ENCODE measurements at regions not wholly inside any gene's neighbourhood (a gene's known extent, or its start where the extent isn't known, plus 50 kb on each side); places are given as distances from the start of the nearest gene placed in this dataset.

DNA sequence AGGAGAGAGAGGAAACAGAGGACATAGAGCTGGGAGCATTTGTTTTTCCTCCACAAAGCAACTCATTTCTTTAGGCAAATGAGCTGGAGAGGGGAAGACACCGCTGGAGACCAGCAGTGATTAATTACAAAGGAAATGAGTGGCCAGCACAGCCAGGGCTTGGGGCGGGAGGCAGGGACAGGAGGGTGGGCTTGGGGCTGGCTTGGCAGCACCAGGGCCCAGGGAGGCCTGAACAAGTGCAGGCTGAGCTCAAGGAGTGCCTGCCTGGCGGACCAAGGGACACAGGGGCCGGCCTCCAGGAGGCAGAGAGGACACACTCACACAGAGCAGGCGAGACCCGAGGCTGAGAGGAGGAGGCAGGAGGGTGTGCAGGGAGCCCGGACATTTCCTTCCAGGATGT, 149.0 kb upstream of the UNC5B start:
- in situ Hi-C loops (cut with MboI): no loop called here

DNA sequence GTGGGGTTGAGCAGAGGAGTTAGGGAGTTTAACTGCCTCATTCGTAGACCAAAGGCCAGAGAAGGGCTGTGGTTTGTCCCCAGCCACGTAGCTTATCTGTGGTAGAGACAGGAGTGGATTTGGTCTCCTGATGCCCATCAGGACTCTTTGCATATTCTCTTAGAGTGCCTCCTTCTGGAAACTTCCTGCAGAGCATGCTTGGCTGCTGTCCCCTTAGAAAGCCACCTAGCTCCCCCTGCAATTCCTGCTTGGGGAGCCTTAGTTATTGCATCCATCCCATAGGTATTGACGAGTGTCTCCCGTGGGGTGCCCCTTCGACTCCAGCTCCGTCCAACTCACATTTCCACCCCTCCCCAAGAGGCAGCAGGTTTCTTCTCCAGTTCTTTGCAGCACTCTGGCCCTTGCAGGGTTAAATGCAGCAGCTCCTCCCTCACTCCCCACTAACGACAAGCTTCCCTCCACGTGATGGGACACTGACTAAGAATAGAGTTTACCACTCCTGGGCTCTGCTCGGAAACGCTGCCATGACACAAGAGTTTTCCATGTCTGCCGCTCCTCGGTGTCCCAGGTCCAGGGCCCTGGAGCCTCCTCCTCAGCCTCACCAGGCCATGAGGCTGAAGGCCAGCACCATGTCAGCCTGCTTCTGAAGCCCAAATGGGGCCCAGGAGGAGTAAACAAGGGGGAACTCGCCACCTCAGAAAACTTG, 147.8 kb upstream of the UNC5B start:
- H3K27me3 ChIP-seq (replicated peaks; ENCODE audit: insufficient read depth): peaks cover 15% of the 10 kb centered on the region; the same call in 1 of the 2 replicates
- no peaks in the 10 kb centered on the region for H3K9me2 ChIP-seq (ENCODE audit: insufficient read depth)
- no peak overlapping the region for H3K9ac ChIP-seq
- H3K27ac ChIP-seq: no peak overlapping the region
- H3K4me2 ChIP-seq (ENCODE audit: unreplicated experiment): no peak overlapping the region
- H3K4me3 ChIP-seq: no peak overlapping the region
- H3K4me1 ChIP-seq (ENCODE audit: insufficient read depth): no peaks in the 10 kb centered on the region
- H3K9me3 ChIP-seq (ENCODE audit: low read depth): no peaks in the 10 kb centered on the region
- TF ChIP-seq EZH2 (IDR thresholded peaks at IDR 0.05; ENCODE audit: insufficient read depth, poor library complexity, severe bottlenecking): no peak
- TF ChIP-seq EZH2phosphoT487 (IDR thresholded peaks at IDR 0.05; ENCODE audit: insufficient read depth, low read depth): no peak
- H3F3A ChIP-seq (ENCODE audit: insufficient read depth): no peaks in the 10 kb centered on the region
- WGBS, 2 experiments (ENCODE audit: low coverage in 1 of 2, low lambda C conversion rate in 2 of 2, missing lambda C conversion rate in 2 of 2): 51 to 54% methylated on average over 13 of the region's 13 CpGs
- no peaks in the 10 kb centered on the region for H4K20me1 ChIP-seq (ENCODE audit: insufficient read depth)
- no peak overlapping the region for H2AFZ ChIP-seq
- peak; percentile 18 for DNase-seq
- no peaks in the 10 kb centered on the region for H3K79me2 ChIP-seq (ENCODE audit: insufficient read depth)
- in situ Hi-C loops (cut with MboI): no loop called here
- H3K36me3 ChIP-seq (ENCODE audit: low read depth): no peaks in the 10 kb centered on the region

More for the DNA sequence above, 149.0 kb upstream of the UNC5B start:
- H3F3A ChIP-seq (ENCODE audit: insufficient read depth): no peaks in the 10 kb centered on the region
- DNase-seq: no peak
- H3K9ac ChIP-seq: no peak overlapping the region
- H3K4me1 ChIP-seq (ENCODE audit: insufficient read depth): no peaks in the 10 kb centered on the region
- H3K9me3 ChIP-seq (ENCODE audit: low read depth): no peaks in the 10 kb centered on the region
- no peak overlapping the region for H3K4me3 ChIP-seq
- no peaks in the 10 kb centered on the region for H3K36me3 ChIP-seq (ENCODE audit: low read depth)
- no peaks in the 10 kb centered on the region for H3K9me2 ChIP-seq (ENCODE audit: insufficient read depth)
- H2AFZ ChIP-seq: no peak overlapping the region
- TF ChIP-seq EZH2 (IDR thresholded peaks at IDR 0.05; ENCODE audit: insufficient read depth, poor library complexity, severe bottlenecking): no peak
- no peak for TF ChIP-seq EZH2phosphoT487 (IDR thresholded peaks at IDR 0.05; ENCODE audit: insufficient read depth, low read depth)
- H4K20me1 ChIP-seq (ENCODE audit: insufficient read depth): no peaks in the 10 kb centered on the region
- peaks cover 15% of the 10 kb centered on the region for H3K27me3 ChIP-seq (replicated peaks; ENCODE audit: insufficient read depth)
- H3K4me2 ChIP-seq (ENCODE audit: unreplicated experiment): no peak overlapping the region
- H3K79me2 ChIP-seq (ENCODE audit: insufficient read depth): no peaks in the 10 kb centered on the region
- H3K27ac ChIP-seq: no peak overlapping the region
- WGBS, 2 experiments (ENCODE audit: low coverage in 1 of 2, low lambda C conversion rate in 2 of 2, missing lambda C conversion rate in 2 of 2): 54 to 61% methylated on average over 6 of the region's 7 CpGs

DNA sequence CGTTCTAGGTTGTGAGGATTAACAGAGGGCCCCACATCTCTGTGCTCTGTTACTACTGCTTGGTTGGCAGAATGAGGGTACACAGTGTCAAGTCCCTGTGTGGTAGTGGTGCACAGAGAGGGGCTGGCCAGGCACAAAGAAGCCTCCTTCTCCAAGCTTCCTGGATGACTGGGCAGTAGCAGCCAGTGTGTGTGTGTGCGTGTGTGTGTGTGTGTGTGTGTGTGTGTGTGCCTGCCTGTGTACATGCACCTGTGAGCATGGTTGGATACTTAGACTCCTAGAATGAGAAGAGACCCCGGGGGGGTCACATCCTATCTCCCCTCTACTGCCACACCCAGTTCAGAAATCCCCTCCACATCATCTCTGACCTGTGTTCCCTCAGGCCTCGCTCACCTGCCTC, 146.7 kb upstream of the UNC5B start:
- in situ Hi-C loops (cut with MboI): no loop called here
- Histone ChIP-seq H2AFZ (no peak overlapping the region), H3K79me2 (ENCODE audit: insufficient read depth) (no peaks in the 10 kb centered on the region), H3K4me3 (no peak overlapping the region), H3K27ac (no peak overlapping the region), H3K9me2 (ENCODE audit: insufficient read depth) (no peaks in the 10 kb centered on the region), H3K4me2 (ENCODE audit: unreplicated experiment) (no peak overlapping the region), H3K9me3 (ENCODE audit: low read depth) (no peaks in the 10 kb centered on the region), H3K27me3 (replicated peaks; ENCODE audit: insufficient read depth) (peaks cover 16% of the 10 kb centered on the region; the same call in 1 of the 2 replicates), H3K36me3 (ENCODE audit: low read depth) (no peaks in the 10 kb centered on the region), H3K9ac (no peak overlapping the region), H3K4me1 (ENCODE audit: insufficient read depth) (no peaks in the 10 kb centered on the region), H3F3A (ENCODE audit: insufficient read depth) (no peaks in the 10 kb centered on the region), H4K20me1 (ENCODE audit: insufficient read depth) (no peaks in the 10 kb centered on the region)
- DNase-seq: no peak
- TF ChIP-seq EZH2 (IDR thresholded peaks at IDR 0.05; ENCODE audit: insufficient read depth, poor library complexity, severe bottlenecking): no peak
- TF ChIP-seq EZH2phosphoT487 (IDR thresholded peaks at IDR 0.05; ENCODE audit: insufficient read depth, low read depth): no peak
- WGBS, 2 experiments (ENCODE audit: low coverage in 1 of 2, low lambda C conversion rate in 2 of 2, missing lambda C conversion rate in 2 of 2): 77 to 89% methylated on average over 2 to 4 of the region's 4 CpGs

GRCh38 chr10:71066600-71066999, 145.8 kb upstream of the UNC5B start:
- no peak overlapping the region for H3K4me3 ChIP-seq
- WGBS, 2 experiments (ENCODE audit: low coverage in 1 of 2, low lambda C conversion rate in 2 of 2, missing lambda C conversion rate in 2 of 2): 72 to 75% methylated on average over 10 of the region's 10 CpGs
- H3K9me3 ChIP-seq (ENCODE audit: low read depth): no peaks in the 10 kb centered on the region
- H3K4me1 ChIP-seq (ENCODE audit: insufficient read depth): no peaks in the 10 kb centered on the region
- no peak for DNase-seq
- H2AFZ ChIP-seq: no peak overlapping the region
- no peak overlapping the region for H3K4me2 ChIP-seq (ENCODE audit: unreplicated experiment)
- no peaks in the 10 kb centered on the region for H3K36me3 ChIP-seq (ENCODE audit: low read depth)
- H3F3A ChIP-seq (ENCODE audit: insufficient read depth): no peaks in the 10 kb centered on the region
- H3K27ac ChIP-seq: no peak overlapping the region
- H3K27me3 ChIP-seq (replicated peaks; ENCODE audit: insufficient read depth): peaks cover 20% of the 10 kb centered on the region; the same call in 1 of the 2 replicates
- no peaks in the 10 kb centered on the region for H3K79me2 ChIP-seq (ENCODE audit: insufficient read depth)
- no peaks in the 10 kb centered on the region for H4K20me1 ChIP-seq (ENCODE audit: insufficient read depth)
- TF ChIP-seq EZH2 (IDR thresholded peaks at IDR 0.05; ENCODE audit: insufficient read depth, poor library complexity, severe bottlenecking): no peak
- TF ChIP-seq EZH2phosphoT487 (IDR thresholded peaks at IDR 0.05; ENCODE audit: insufficient read depth, low read depth): no peak
- in situ Hi-C loops (cut with MboI): no loop called here
- H3K9ac ChIP-seq: no peak overlapping the region
- no peaks in the 10 kb centered on the region for H3K9me2 ChIP-seq (ENCODE audit: insufficient read depth)
